HepG2 (cell line): ENCODE measurements at regions not wholly inside any gene's neighbourhood (a gene's known extent, or its start where the extent isn't known, plus 50 kb on each side); places are given as distances from the start of the nearest gene placed in this dataset.
A peak's percentile ranks its signal among the peaks of the same experiment; 100 is the strongest.

Experiments used
- ATAC-seq: fragments of 200-7000 bp; cut with Tn5 transposase; 3 replicates; pipeline ENCODE4 v1.9.1; 2020; ENCODE audit warnings: mild to moderate bottlenecking, moderate library complexity
- BruUV-seq: library from RNA; stranded (reverse); fragments of 400-500 nt; replicated peaks from 2 replicates; lab custom pipeline; 2021; lab: Mats Ljungman, UMichigan
- CTCF ChIA-PET: fragments of 300-600 bp; formaldehyde crosslinking; extraction: SDS; loops from one replicate; lab custom pipeline; 2021; ENCODE audit warnings: low total read pairs, inconsistent platforms, low intra/inter-chr PET ratio; lab: Yijun Ruan, JAX
- POLR2A ChIA-PET: fragments of 350-600 bp; sonication (Branson Sonifier 250); formaldehyde crosslinking; loops from one replicate; lab custom pipeline; 2020; ENCODE audit warnings: antibody characterized with exemption, inconsistent platforms; lab: Yijun Ruan, JAX
- DNase-seq: peaks from one replicate; pipeline ENCODE4 v3.0.0-alpha.2; 2015; ENCODE audit warnings: low spot score
- FAIRE-seq: peaks from 3 replicates; lab custom pipeline; 2011; peaks lifted over from hg19 to GRCh38; lab: Jason Lieb, UNC
- H2AFZ ChIP-seq: one replicate; pipeline ENCODE4 v1.6.1; 2011; ENCODE audit warnings: low read length, inconsistent platforms
- H3K27ac ChIP-seq: fragments of 300-600 bp; 3 replicates; pipeline ENCODE4 v1.8.0; 2011; ENCODE audit warnings: mixed run types, mild to moderate bottlenecking, mixed read lengths, low read length, inconsistent platforms; ENCODE audit not compliant: insufficient read depth; ENCODE audit errors: extremely low read length
- H3K27me3 ChIP-seq, 2 experiments: fragments of 200-600 bp in 1 of 2; 2 replicates in 1 of 2; 3 replicates in 1 of 2; pipeline versions ENCODE4 v1.6.0 to v1.8.0; 2011; ENCODE audit warnings: low read length in 2 of 2, mild to moderate bottlenecking in 2 of 2, moderate library complexity in 2 of 2, inconsistent platforms in 1 of 2; ENCODE audit not compliant: insufficient read depth in 2 of 2, control insufficient read depth in 1 of 2
- H3K36me3 ChIP-seq, 2 experiments: fragments of 200-600 bp in 1 of 2; replicated peaks in 1 of 2; 2 replicates in 1 of 2; 3 replicates in 1 of 2; pipeline versions ENCODE4 v1.5.1 to v1.8.0; 2011; ENCODE audit warnings: low read length in 2 of 2, inconsistent platforms in 1 of 2; ENCODE audit not compliant: insufficient read depth in 2 of 2, control insufficient read depth in 1 of 2
- H3K4me1 ChIP-seq: 2 replicates; pipeline ENCODE4 v1.5.1; 2012; ENCODE audit warnings: low read length, inconsistent platforms; ENCODE audit not compliant: insufficient read depth
- H3K4me2 ChIP-seq: 2 replicates; pipeline ENCODE4 v1.6.0; 2011; ENCODE audit warnings: low read depth, low read length, inconsistent platforms
- H3K4me3 ChIP-seq, 3 experiments: fragments of 200-600 bp in 1 of 3; sonication (generic), shearing (Covaris generic) in 1 of 3; replicated peaks in 1 of 3; 2 replicates each; pipeline ENCODE4 v1.5.1; 2011 to 2016; ENCODE audit warnings: low read length in 3 of 3, inconsistent platforms in 2 of 3, low read depth in 2 of 3, mild to moderate bottlenecking in 2 of 3, control low read depth in 1 of 3, mixed read lengths in 1 of 3; ENCODE audit not compliant: insufficient read depth in 1 of 3
- H3K79me2 ChIP-seq: one replicate; pipeline ENCODE4 v1.6.1; 2011; ENCODE audit warnings: low read length, inconsistent platforms; ENCODE audit not compliant: insufficient read depth
- H3K9ac ChIP-seq: 2 replicates; pipeline ENCODE4 v1.6.0; 2011; ENCODE audit warnings: mild to moderate bottlenecking, low read depth, low read length, inconsistent platforms; ENCODE audit not compliant: insufficient read depth
- H3K9me3 ChIP-seq: 2 replicates; pipeline ENCODE4 v1.5.1; 2012; ENCODE audit warnings: mild to moderate bottlenecking, low read length
- H4K20me1 ChIP-seq: 2 replicates; pipeline ENCODE4 v1.6.0; 2011; ENCODE audit warnings: inconsistent platforms, mild to moderate bottlenecking, low read length, moderate library complexity; ENCODE audit not compliant: insufficient read depth
- HNF4G ChIP-seq, 2 experiments: sonication (generic) in 1 of 2; formaldehyde crosslinking in 1 of 2; IDR thresholded peaks; 2 replicates each; pipeline versions ENCODE4 v1.4.0 to v1.6.1; 2011 to 2020; ENCODE audit warnings: borderline replicate concordance in 2 of 2, low read depth in 2 of 2, mild to moderate bottlenecking in 2 of 2, low read length in 1 of 2, missing genetic modification reagents in 1 of 2, moderate library complexity in 1 of 2
- RAD21 ChIP-seq: fragments of 450-650 bp; formaldehyde crosslinking; IDR thresholded peaks from 2 replicates; pipeline ENCODE4 v1.5.0; 2020; ENCODE audit warnings: mild to moderate bottlenecking
- SP2 ChIP-seq: sonication (generic); formaldehyde crosslinking; IDR thresholded peaks from 2 replicates; pipeline ENCODE4 v1.5.1; 2020; ENCODE audit warnings: mild to moderate bottlenecking, missing genetic modification reagents
- THAP7 ChIP-seq: sonication (generic); formaldehyde crosslinking; IDR thresholded peaks from 2 replicates; pipeline ENCODE4 v1.8.1; 2023; ENCODE audit warnings: mild to moderate bottlenecking, missing genetic modification reagents
- ZBTB25 ChIP-seq: IDR thresholded peaks from 2 replicates; pipeline ENCODE4 v1.6.1; 2018; ENCODE audit warnings: missing genetic modification reagents
- ZNF234 ChIP-seq: sonication (generic); formaldehyde crosslinking; conservative IDR thresholded peaks from 2 replicates; pipeline ENCODE4 v1.5.1; 2020; ENCODE audit warnings: mild to moderate bottlenecking, missing genetic modification reagents
- ZNF264 ChIP-seq: sonication (generic); formaldehyde crosslinking; IDR thresholded peaks from 2 replicates; pipeline ENCODE4 v1.4.0; 2020; ENCODE audit warnings: missing genetic modification reagents
- ZNF383 ChIP-seq: sonication (generic); formaldehyde crosslinking; IDR thresholded peaks from 2 replicates; pipeline ENCODE4 v1.4.0; 2020; ENCODE audit warnings: missing genetic modification reagents, mild to moderate bottlenecking, borderline replicate concordance
- WGBS: methylation state at CpG from one replicate; pipeline ENCODE4 v1.1.6; 2017; ENCODE audit warnings: low lambda C conversion rate; 5-methylcytosine and 5-hydroxymethylcytosine counted together
- in situ Hi-C: cut with HindIII; loops from 2 replicates; pipeline ENCODE4 v1.10.0; 2017; ENCODE audit warnings: low pct_unique_long_range_greater_than_20kb; ENCODE audit not compliant: extremely low pct_ligation_motif_present
- intact Hi-C: fragments of 100-400 bp; cut with micrococcal nuclease; formaldehyde crosslinking; loops from one replicate; pipeline ENCODE4 v1.10.0; 2022; ENCODE audit not compliant: unreplicated experiment
- TF ChIP-seq, protein P1 (sequence below): sonication (generic); formaldehyde crosslinking; IDR thresholded peaks from 2 replicates; pipeline ENCODE4 v1.4.0; 2020; ENCODE audit warnings: mild to moderate bottlenecking, missing genetic modification reagents
- TF ChIP-seq, protein P2 (sequence below): sonication (generic); formaldehyde crosslinking; IDR thresholded peaks from 2 replicates; pipeline ENCODE4 v1.4.0; 2020; ENCODE audit warnings: mild to moderate bottlenecking, missing genetic modification reagents

- in situ Hi-C loops: no loop called here
- DNase-seq (peak; percentile 5), FAIRE-seq (no peak), ATAC-seq (no peak)
- Histone ChIP-seq H2AFZ (no peak overlapping the region), H3K9me3 (no peaks in the 10 kb centered on the region), H3K4me2 (no peak overlapping the region), H3K79me2 (no peaks in the 10 kb centered on the region), H3K4me1 (no peaks in the 10 kb centered on the region), H4K20me1 (no peaks in the 10 kb centered on the region), H3K36me3 (no peaks in the 10 kb centered on the region), H3K27ac (no peak overlapping the region), H3K9ac (no peak overlapping the region), H3K4me3 (no peak overlapping the region), H3K27me3 (no peaks in the 10 kb centered on the region; a peak in 1 of 5 replicates)
- WGBS: 3% methylated on average over 6 of the region's 6 CpGs
- TF ChIP-seq ZNF234 (CRISPR knock-in tag) (no peak), HNF4G (IDR thresholded peaks at IDR 0.05; ENCODE audit: borderline replicate concordance, low read depth, low read length) (no peak), HNF4G (CRISPR knock-in tag; IDR thresholded peaks at IDR 0.05; ENCODE audit: borderline replicate concordance, low read depth) (no peak), THAP7 (CRISPR knock-in tag) (no peak), ZNF264 (CRISPR knock-in tag) (no peak), ZBTB25 (no peak), ZNF383 (CRISPR knock-in tag) (no peak), SP2 (CRISPR knock-in tag) (no peak), RAD21 (CRISPR knock-in tag) (no peak)
- TF ChIP-seq, protein P1, sequence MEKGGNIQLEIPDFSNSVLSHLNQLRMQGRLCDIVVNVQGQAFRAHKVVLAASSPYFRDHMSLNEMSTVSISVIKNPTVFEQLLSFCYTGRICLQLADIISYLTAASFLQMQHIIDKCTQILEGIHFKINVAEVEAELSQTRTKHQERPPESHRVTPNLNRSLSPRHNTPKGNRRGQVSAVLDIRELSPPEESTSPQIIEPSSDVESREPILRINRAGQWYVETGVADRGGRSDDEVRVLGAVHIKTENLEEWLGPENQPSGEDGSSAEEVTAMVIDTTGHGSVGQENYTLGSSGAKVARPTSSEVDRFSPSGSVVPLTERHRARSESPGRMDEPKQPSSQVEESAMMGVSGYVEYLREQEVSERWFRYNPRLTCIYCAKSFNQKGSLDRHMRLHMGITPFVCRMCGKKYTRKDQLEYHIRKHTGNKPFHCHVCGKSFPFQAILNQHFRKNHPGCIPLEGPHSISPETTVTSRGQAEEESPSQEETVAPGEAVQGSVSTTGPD (CRISPR knock-in tag): no peak
- TF ChIP-seq, protein P2, sequence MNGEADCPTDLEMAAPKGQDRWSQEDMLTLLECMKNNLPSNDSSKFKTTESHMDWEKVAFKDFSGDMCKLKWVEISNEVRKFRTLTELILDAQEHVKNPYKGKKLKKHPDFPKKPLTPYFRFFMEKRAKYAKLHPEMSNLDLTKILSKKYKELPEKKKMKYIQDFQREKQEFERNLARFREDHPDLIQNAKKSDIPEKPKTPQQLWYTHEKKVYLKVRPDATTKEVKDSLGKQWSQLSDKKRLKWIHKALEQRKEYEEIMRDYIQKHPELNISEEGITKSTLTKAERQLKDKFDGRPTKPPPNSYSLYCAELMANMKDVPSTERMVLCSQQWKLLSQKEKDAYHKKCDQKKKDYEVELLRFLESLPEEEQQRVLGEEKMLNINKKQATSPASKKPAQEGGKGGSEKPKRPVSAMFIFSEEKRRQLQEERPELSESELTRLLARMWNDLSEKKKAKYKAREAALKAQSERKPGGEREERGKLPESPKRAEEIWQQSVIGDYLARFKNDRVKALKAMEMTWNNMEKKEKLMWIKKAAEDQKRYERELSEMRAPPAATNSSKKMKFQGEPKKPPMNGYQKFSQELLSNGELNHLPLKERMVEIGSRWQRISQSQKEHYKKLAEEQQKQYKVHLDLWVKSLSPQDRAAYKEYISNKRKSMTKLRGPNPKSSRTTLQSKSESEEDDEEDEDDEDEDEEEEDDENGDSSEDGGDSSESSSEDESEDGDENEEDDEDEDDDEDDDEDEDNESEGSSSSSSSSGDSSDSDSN: no peak
- BruUV-seq: no TSS peak
- ChIA-PET CTCF (no interaction called here), POLR2A (no interaction called here)
- intact Hi-C loops: no loop called here
These were observed 122.7 kb downstream of the RGS21 start for GRCh38 chr1:192439373-192440025.
